K562 (cell line): ENCODE measurements at regions not wholly inside any gene's neighbourhood (a gene's known extent, or its start where the extent isn't known, plus 50 kb on each side); places are given as distances from the start of the nearest gene placed in this dataset.

Source experiments
- CTCF ChIP-seq, 3 experiments: IDR thresholded peaks in 2 of 3; conservative IDR thresholded peaks in 1 of 3; 2 replicates each; pipeline ENCODE4 v1.5.1; 2011 to 2012; ENCODE audit warnings: low read length in 3 of 3, mild to moderate bottlenecking in 3 of 3, control low read depth in 2 of 3, improper control_type of control experiment in 1 of 3, inconsistent platforms in 1 of 3, low read depth in 1 of 3, mixed read lengths in 1 of 3, moderate library complexity in 1 of 3; ENCODE audit not compliant: insufficient read depth in 2 of 3
- EHMT2 ChIP-seq: fragments of 450-650 bp; IDR thresholded peaks from 2 replicates; pipeline ENCODE4 v1.6.1; 2018; ENCODE audit warnings: antibody characterized with exemption
- EP300 ChIP-seq: IDR thresholded peaks from 2 replicates; pipeline ENCODE4 v1.6.1; 2012; ENCODE audit warnings: low read length, improper control_type of control experiment
- GABPB1 ChIP-seq: sonication (generic); formaldehyde crosslinking; IDR thresholded peaks from 2 replicates; pipeline ENCODE4 v1.8.0; 2022; ENCODE audit warnings: mild to moderate bottlenecking, missing genetic modification reagents
- MAFK ChIP-seq: IDR thresholded peaks from 2 replicates; pipeline ENCODE4 v1.6.1; 2011; ENCODE audit warnings: low read length, improper control_type of control experiment
- SIX5 ChIP-seq, 2 experiments: IDR thresholded peaks; 2 replicates each; pipeline ENCODE4 v1.6.1; 2011; ENCODE audit warnings: low read length in 2 of 2, borderline replicate concordance in 1 of 2, low read depth in 1 of 2, mild to moderate bottlenecking in 1 of 2, moderate library complexity in 1 of 2; ENCODE audit not compliant: insufficient read depth in 1 of 2
- SMARCC2 ChIP-seq: fragments of 450-650 bp; IDR thresholded peaks from 2 replicates; pipeline ENCODE4 v1.6.1; 2017; ENCODE audit warnings: antibody characterized with exemption, moderate library complexity, mild to moderate bottlenecking, low read depth
- VEZF1 ChIP-seq: fragments of 200-800 bp; sonication (Bioruptor generic); IDR thresholded peaks from 2 replicates; pipeline ENCODE4 v1.6.1; 2017; ENCODE audit warnings: missing genetic modification characterization, missing compliant biosample characterization
- ZBTB26 ChIP-seq: fragments of 450-650 bp; formaldehyde crosslinking; IDR thresholded peaks from 2 replicates; pipeline ENCODE4 v1.4.0; 2022; ENCODE audit warnings: missing genetic modification characterization
- ZNF12 ChIP-seq: sonication (generic); formaldehyde crosslinking; IDR thresholded peaks from 2 replicates; pipeline ENCODE4 v1.4.0; 2020; ENCODE audit warnings: mild to moderate bottlenecking, missing genetic modification reagents
- ZNF274 ChIP-seq: IDR thresholded peaks from 2 replicates; pipeline ENCODE4 v1.6.1; 2011; ENCODE audit warnings: low read depth, mild to moderate bottlenecking, low read length, moderate library complexity, borderline replicate concordance

- TF ChIP-seq SMARCC2 (no peak), SIX5 (IDR thresholded peaks at IDR 0.05; ENCODE audit: borderline replicate concordance in 1 of 2, insufficient read depth in 1 of 2, low read depth in 1 of 2, low read length in 2 of 2) (no peak), EP300 (no peak), ZNF274 (no peak), EHMT2 (no peak), CTCF (IDR thresholded peaks at IDR 0.05 in 2 of 3, conservative IDR thresholded peaks at IDR 0.05 in 1 of 3; ENCODE audit: insufficient read depth in 2 of 3, low read depth in 1 of 3, low read length in 3 of 3) (no peak), ZNF12 (CRISPR knock-in tag) (no peak), MAFK (no peak), GABPB1 (no peak), VEZF1 (no peak), ZBTB26 (CRISPR knock-in tag) (no peak)
Observed at GRCh38 chr17:36813357-36813756, 123.9 kb upstream of the LHX1 start.
